ENCODE measurements at regions not wholly inside any gene's neighbourhood (a gene's known extent, or its start where the extent isn't known, plus 50 kb on each side); places are given as distances from the start of the nearest gene placed in this dataset.

GRCh38 chr2:6444514-6444913 is 421.2 kb downstream of the CMPK2 start:
- intact Hi-C loops (cut with micrococcal nuclease): no loop called here
- H3K9ac ChIP-seq (ENCODE audit: low read length): no peak overlapping the region
- no peaks in the 10 kb centered on the region for H3K36me3 ChIP-seq (ENCODE audit: low read depth, low read length)
- no peaks in the 10 kb centered on the region for H3K4me1 ChIP-seq (ENCODE audit: insufficient read depth, low read length)
- H3K27me3 ChIP-seq (ENCODE audit: low read length): no peaks in the 10 kb centered on the region
- H3K9me3 ChIP-seq (ENCODE audit: low read length): no peaks in the 10 kb centered on the region
- H3K4me3 ChIP-seq (ENCODE audit: low read length): no peak overlapping the region
- H3K4me2 ChIP-seq (ENCODE audit: low read length): no peak overlapping the region
- no peak overlapping the region for H3K27ac ChIP-seq (ENCODE audit: low read length)
- TF ChIP-seq EZH2 (IDR thresholded peaks at IDR 0.05; ENCODE audit: low read length, unreplicated experiment): no peak
- TF ChIP-seq EZH2phosphoT487 (IDR thresholded peaks at IDR 0.05; ENCODE audit: borderline replicate concordance, low read length): no peak
- no peak for TF ChIP-seq CTCF (conservative IDR thresholded peaks at IDR 0.05; ENCODE audit: low read depth, low read length)
- H3F3A ChIP-seq (ENCODE audit: low read length, unreplicated experiment): no peaks in the 10 kb centered on the region
- ChIA-PET POLR2A (ENCODE audit: unreplicated experiment) (no interaction called here), CTCF (no interaction called here)
- no peak for ATAC-seq
- no peak overlapping the region for H2AFZ ChIP-seq (ENCODE audit: low read length)
- BruUV-seq (replicated peaks): no TSS peak
- H3K79me2 ChIP-seq (ENCODE audit: low read length): no peaks in the 10 kb centered on the region
- no peaks in the 10 kb centered on the region for H3K9me2 ChIP-seq (replicated peaks; ENCODE audit: low read length)
- no peaks in the 10 kb centered on the region for H4K20me1 ChIP-seq (ENCODE audit: low read length)
- DNase-seq: no peak

GRCh38 chr2:6445156-6445555 is 420.6 kb downstream of the CMPK2 start:
- Histone ChIP-seq H3K9me2 (replicated peaks; ENCODE audit: low read length) (no peaks in the 10 kb centered on the region), H3K9me3 (ENCODE audit: low read length) (no peaks in the 10 kb centered on the region), H3F3A (ENCODE audit: low read length, unreplicated experiment) (no peaks in the 10 kb centered on the region), H2AFZ (ENCODE audit: low read length) (no peak overlapping the region), H3K79me2 (ENCODE audit: low read length) (no peaks in the 10 kb centered on the region), H3K27ac (ENCODE audit: low read length) (no peak overlapping the region), H3K4me1 (ENCODE audit: insufficient read depth, low read length) (no peaks in the 10 kb centered on the region), H4K20me1 (ENCODE audit: low read length) (no peaks in the 10 kb centered on the region), H3K4me3 (ENCODE audit: low read length) (no peak overlapping the region), H3K4me2 (ENCODE audit: low read length) (no peak overlapping the region), H3K9ac (ENCODE audit: low read length) (no peak overlapping the region), H3K36me3 (ENCODE audit: low read depth, low read length) (no peaks in the 10 kb centered on the region), H3K27me3 (ENCODE audit: low read length) (no peaks in the 10 kb centered on the region)
- ChIA-PET CTCF (no interaction called here), POLR2A (ENCODE audit: unreplicated experiment) (no interaction called here)
- intact Hi-C loops (cut with micrococcal nuclease): no loop called here
- no peak for ATAC-seq
- BruUV-seq (replicated peaks): no TSS peak
- no peak for TF ChIP-seq EZH2 (IDR thresholded peaks at IDR 0.05; ENCODE audit: low read length, unreplicated experiment)
- no peak for TF ChIP-seq EZH2phosphoT487 (IDR thresholded peaks at IDR 0.05; ENCODE audit: borderline replicate concordance, low read length)
- TF ChIP-seq CTCF (conservative IDR thresholded peaks at IDR 0.05; ENCODE audit: low read depth, low read length): no peak
- DNase-seq: no peak

GRCh38 chr2:6446938-6447608 is 418.6 kb downstream of the CMPK2 start:
- DNase-seq (no peak), ATAC-seq (no peak)
- Histone ChIP-seq H3K9ac (ENCODE audit: low read length) (no peak overlapping the region), H3K27ac (ENCODE audit: low read length) (no peak overlapping the region), H3F3A (ENCODE audit: low read length, unreplicated experiment) (no peaks in the 10 kb centered on the region), H3K4me2 (ENCODE audit: low read length) (no peak overlapping the region), H3K4me1 (ENCODE audit: insufficient read depth, low read length) (no peaks in the 10 kb centered on the region), H3K4me3 (ENCODE audit: low read length) (no peak overlapping the region), H3K9me3 (ENCODE audit: low read length) (no peaks in the 10 kb centered on the region), H3K36me3 (ENCODE audit: low read depth, low read length) (no peaks in the 10 kb centered on the region), H2AFZ (ENCODE audit: low read length) (no peak overlapping the region), H3K9me2 (replicated peaks; ENCODE audit: low read length) (no peaks in the 10 kb centered on the region), H4K20me1 (ENCODE audit: low read length) (no peaks in the 10 kb centered on the region), H3K27me3 (ENCODE audit: low read length) (no peaks in the 10 kb centered on the region), H3K79me2 (ENCODE audit: low read length) (no peaks in the 10 kb centered on the region)
- CTCF ChIA-PET: no interaction called here
- POLR2A ChIA-PET (ENCODE audit: unreplicated experiment): no interaction called here
- TF ChIP-seq EZH2 (IDR thresholded peaks at IDR 0.05; ENCODE audit: low read length, unreplicated experiment): no peak
- TF ChIP-seq EZH2phosphoT487 (IDR thresholded peaks at IDR 0.05; ENCODE audit: borderline replicate concordance, low read length): no peak
- TF ChIP-seq CTCF (conservative IDR thresholded peaks at IDR 0.05; ENCODE audit: low read depth, low read length): no peak
- no TSS peak for BruUV-seq (replicated peaks)
- intact Hi-C loops (cut with micrococcal nuclease): no loop called here
